GM12891 (cell line): ENCODE measurements at regions not wholly inside any gene's neighbourhood (a gene's known extent, or its start where the extent isn't known, plus 50 kb on each side); places are given as distances from the start of the nearest gene placed in this dataset.

Experiments
- PAX5 ChIP-seq: IDR thresholded peaks from 2 replicates; pipeline ENCODE4 v1.6.1; 2011; ENCODE audit warnings: low read length, moderate library complexity, mild to moderate bottlenecking; ENCODE audit not compliant: insufficient read depth, severe bottlenecking
- POLR2A ChIP-seq: IDR thresholded peaks from 2 replicates; pipeline ENCODE4 v1.6.1; 2011; ENCODE audit warnings: low read depth, low read length, control low read depth
- POLR2AphosphoS5 ChIP-seq: IDR thresholded peaks from 2 replicates; pipeline ENCODE4 v1.6.1; 2011; ENCODE audit warnings: low read depth, low read length, control low read depth
- POU2F2 ChIP-seq: IDR thresholded peaks from 2 replicates; pipeline ENCODE4 v1.6.1; 2011; ENCODE audit warnings: low read depth, mild to moderate bottlenecking, control low read depth, low read length, moderate library complexity
- TAF1 ChIP-seq: IDR thresholded peaks from 2 replicates; pipeline ENCODE4 v1.6.1; 2011; ENCODE audit warnings: low read depth, low read length, control low read depth

- TF ChIP-seq POLR2A, result no peak
- no peak for TF ChIP-seq POLR2AphosphoS5
- TF ChIP-seq POU2F2, result no peak
- TF ChIP-seq TAF1, result no peak
- no peak for TF ChIP-seq PAX5
Observed at GRCh38 chr6:113480616-113481015, 376.5 kb upstream of the MARCKS start.
